ENCODE measurements at regions not wholly inside any gene's neighbourhood (a gene's known extent, or its start where the extent isn't known, plus 50 kb on each side); places are given as distances from the start of the nearest gene placed in this dataset.
"Not testable (repeated sequence)": the region's sequence is repeated elsewhere in the genome, so short reads cannot be mapped to it uniquely, and the experiment has no call there.

DNA sequence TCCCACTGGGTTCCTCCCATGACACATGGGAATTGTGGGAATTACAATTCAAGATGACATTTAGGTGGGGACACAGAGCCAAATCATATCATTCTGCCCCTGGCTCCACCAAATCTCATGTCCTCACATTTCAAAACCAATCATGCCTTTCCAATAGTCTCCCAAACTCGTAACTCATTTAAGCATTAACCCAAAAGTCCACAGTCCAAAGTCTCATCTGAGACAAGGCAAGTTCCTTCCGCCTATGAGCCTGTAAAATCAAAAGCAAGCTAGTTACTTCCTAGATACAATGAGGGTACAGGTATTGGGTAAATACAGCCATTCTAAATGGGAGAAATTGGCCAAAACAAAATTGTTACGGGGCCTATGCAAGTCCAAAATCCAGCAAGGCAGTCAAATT is 93.8 kb upstream of the SLCO6A1 start:
- H3K4me1 Mint-ChIP-seq (ENCODE audit: low read depth); H3K36me3 Mint-ChIP-seq; intact Hi-C loops (cut with micrococcal nuclease); CTCF ChIA-PET; H3K27me3 Mint-ChIP-seq; H3K9me3 Mint-ChIP-seq; POLR2A ChIA-PET; H3K4me3 Mint-ChIP-seq; H3K27ac Mint-ChIP-seq; DNase-seq: not testable (repeated sequence)

DNA sequence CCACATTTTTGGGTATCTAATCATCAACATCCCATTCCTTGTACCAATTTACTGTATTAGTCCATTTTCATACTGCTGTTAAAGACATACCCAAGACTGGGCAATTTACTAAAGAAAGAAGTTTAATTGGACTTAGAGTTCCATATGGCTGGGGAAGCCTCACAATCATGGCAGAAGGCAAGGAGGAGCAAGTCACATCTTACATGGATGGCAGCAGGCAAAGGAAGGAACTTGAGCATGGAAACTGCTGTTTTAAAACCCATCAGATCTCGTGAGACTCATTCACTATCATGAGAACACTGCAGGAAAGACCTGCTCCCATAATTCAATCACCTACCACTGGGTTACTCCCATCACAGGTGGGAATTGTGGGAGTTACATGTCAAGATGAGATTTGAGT is 95.4 kb upstream of the SLCO6A1 start:
- intact Hi-C loops (cut with micrococcal nuclease), result no loop called here
- Mint-ChIP-seq H3K36me3 (no peaks in the 10 kb centered on the region), H3K4me3 (no peak overlapping the region), H3K27ac (no peak overlapping the region), H3K4me1 (ENCODE audit: low read depth) (peaks cover 5% of the 10 kb centered on the region), H3K9me3 (peaks cover 3% of the 10 kb centered on the region), H3K27me3 (no peaks in the 10 kb centered on the region)
- DNase-seq, result no peak
- ChIA-PET CTCF (no interaction called here), POLR2A (no interaction called here)

DNA sequence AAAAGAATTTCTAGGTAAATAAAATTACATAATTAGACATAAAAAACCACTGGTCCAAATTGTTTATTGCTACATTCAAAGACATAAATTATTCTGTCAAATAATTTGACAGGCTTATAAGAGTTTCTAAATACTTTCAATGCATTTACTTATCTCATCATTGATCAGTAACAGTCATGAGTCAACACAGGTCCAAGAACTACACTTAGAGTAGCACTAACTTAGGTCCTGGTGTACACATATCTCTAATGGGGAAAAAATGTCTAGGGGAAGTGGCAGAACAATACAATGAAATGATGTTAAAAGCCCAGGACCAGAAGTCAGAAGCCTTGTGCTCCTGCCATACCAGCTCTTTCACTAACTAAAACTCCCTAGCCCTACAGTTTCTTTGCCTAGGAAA is 96.5 kb upstream of the SLCO6A1 start:
- Mint-ChIP-seq H3K36me3 (no peaks in the 10 kb centered on the region), H3K27me3 (no peaks in the 10 kb centered on the region), H3K4me3 (no peak overlapping the region), H3K9me3 (peaks cover 3% of the 10 kb centered on the region), H3K27ac (no peak overlapping the region), H3K4me1 (ENCODE audit: low read depth) (peaks cover 5% of the 10 kb centered on the region)
- ChIA-PET POLR2A (no interaction called here), CTCF (interaction anchor here (1.1 kb wide), 1 partner anchor 59 kb away, joined by 3 read pairs; no protein-coding TSS in a partner anchor)
- no peak for DNase-seq
- intact Hi-C loops (cut with micrococcal nuclease), result no loop called here

DNA sequence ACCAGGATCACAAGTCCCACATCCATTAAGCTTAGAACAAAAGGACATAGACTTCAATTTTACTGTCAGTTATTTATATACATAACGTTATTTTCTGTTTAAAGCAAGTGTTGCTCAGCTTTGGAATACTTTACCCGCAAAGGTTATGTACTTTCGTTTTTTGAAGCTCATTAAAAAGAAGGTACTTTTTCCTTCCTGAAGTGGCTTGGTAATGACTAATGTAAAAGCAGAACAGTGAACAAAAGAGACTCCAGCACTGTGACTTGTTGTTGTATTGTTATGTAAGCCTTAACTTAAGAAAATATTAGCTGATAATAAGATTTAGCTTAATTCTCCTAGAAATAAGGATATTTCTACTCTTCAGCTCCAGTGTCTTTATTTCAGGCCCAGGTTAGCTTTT is 97.3 kb upstream of the SLCO6A1 start:
- no peaks in the 10 kb centered on the region for H3K36me3 Mint-ChIP-seq
- H3K4me1 Mint-ChIP-seq (ENCODE audit: low read depth), result peaks cover 5% of the 10 kb centered on the region
- DNase-seq, result no peak
- no peaks in the 10 kb centered on the region for H3K27me3 Mint-ChIP-seq
- H3K9me3 Mint-ChIP-seq, result peaks cover 3% of the 10 kb centered on the region
- intact Hi-C loops (cut with micrococcal nuclease), result no loop called here
- H3K4me3 Mint-ChIP-seq, result no peak overlapping the region
- no peak overlapping the region for H3K27ac Mint-ChIP-seq
- CTCF ChIA-PET, result interaction anchor here (1.1 kb wide), 1 partner anchor 60 kb away, joined by 3 read pairs; no protein-coding TSS in a partner anchor
- POLR2A ChIA-PET, result no interaction called here

DNA sequence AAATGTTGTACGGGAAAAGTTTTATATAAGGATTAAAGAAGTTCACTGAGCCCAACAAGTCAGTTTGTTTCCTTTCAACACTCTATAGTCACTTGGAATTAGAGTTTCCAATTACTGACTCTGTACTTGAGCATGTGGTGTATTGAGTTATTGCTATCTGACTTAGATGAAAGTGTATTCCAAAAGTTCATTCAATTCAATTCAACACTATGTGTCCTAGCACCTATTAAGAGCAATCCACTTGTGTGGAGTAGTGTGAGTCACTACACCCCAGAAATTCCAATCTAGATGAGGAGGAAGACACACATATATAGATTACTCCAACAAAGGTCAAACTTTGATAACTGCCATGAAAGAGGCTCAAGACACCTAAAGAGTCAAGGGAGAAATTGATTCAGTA is 98.2 kb upstream of the SLCO6A1 start:
- intact Hi-C loops (cut with micrococcal nuclease), result no loop called here
- ChIA-PET POLR2A (no interaction called here), CTCF (no interaction called here)
- no peaks in the 10 kb centered on the region for H3K36me3 Mint-ChIP-seq
- H3K4me3 Mint-ChIP-seq, result no peak overlapping the region
- H3K27me3 Mint-ChIP-seq, result no peaks in the 10 kb centered on the region
- H3K27ac Mint-ChIP-seq, result no peak overlapping the region
- H3K4me1 Mint-ChIP-seq (ENCODE audit: low read depth), result peaks cover 5% of the 10 kb centered on the region
- peaks cover 3% of the 10 kb centered on the region for H3K9me3 Mint-ChIP-seq
- no peak for DNase-seq

DNA sequence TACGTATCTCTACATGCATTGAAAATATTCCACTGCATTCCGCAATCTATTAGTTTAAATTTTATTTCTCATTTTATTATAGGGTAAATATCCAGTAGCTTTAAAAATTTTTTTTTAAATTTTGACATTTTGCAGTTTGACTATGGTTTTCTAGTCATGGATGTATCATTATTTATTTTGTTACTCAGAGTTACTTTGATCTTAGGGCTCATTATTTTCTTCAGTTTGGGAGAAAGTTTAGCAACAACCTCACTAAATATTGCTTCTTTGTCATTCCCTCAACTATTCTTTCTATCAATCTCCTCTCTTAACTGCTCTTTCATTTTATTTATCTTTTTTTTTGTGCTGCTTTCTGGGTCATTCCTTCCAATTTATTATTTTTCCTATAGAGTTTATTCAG is 100.5 kb upstream of the SLCO6A1 start:
- POLR2A ChIA-PET, result no interaction called here
- Mint-ChIP-seq H3K36me3 (no peaks in the 10 kb centered on the region), H3K4me3 (no peak overlapping the region), H3K27ac (no peak overlapping the region), H3K9me3 (no peaks in the 10 kb centered on the region), H3K4me1 (ENCODE audit: low read depth) (peaks cover 5% of the 10 kb centered on the region), H3K27me3 (no peaks in the 10 kb centered on the region)
- CTCF ChIA-PET, result no interaction called here
- DNase-seq, result no peak
- intact Hi-C loops (cut with micrococcal nuclease), result no loop called here

DNA sequence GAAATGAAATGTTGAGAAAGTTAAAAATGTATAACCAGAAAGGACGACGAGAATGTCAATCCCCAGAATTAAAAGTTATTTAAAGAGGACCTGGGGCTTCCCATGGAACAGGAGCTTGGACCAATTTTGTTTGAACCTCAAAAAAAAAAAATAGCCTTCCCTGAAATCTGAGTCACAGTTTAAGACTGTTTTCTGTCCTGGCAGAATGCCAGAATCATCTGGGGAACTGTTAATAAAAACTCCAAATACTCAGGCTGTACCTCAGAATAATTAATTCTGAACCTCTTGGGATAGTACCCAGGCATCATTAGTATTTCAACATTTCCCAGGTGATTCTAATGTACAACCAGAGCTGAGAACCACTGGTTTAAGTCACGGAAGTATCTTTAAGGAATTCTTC is 102.2 kb upstream of the SLCO6A1 start:
- Mint-ChIP-seq H3K4me1 (ENCODE audit: low read depth) (peaks cover 5% of the 10 kb centered on the region), H3K27ac (no peak overlapping the region), H3K36me3 (no peaks in the 10 kb centered on the region), H3K27me3 (no peaks in the 10 kb centered on the region), H3K9me3 (no peaks in the 10 kb centered on the region), H3K4me3 (no peak overlapping the region)
- POLR2A ChIA-PET, result no interaction called here
- CTCF ChIA-PET, result no interaction called here
- intact Hi-C loops (cut with micrococcal nuclease), result no loop called here
- DNase-seq, result no peak

DNA sequence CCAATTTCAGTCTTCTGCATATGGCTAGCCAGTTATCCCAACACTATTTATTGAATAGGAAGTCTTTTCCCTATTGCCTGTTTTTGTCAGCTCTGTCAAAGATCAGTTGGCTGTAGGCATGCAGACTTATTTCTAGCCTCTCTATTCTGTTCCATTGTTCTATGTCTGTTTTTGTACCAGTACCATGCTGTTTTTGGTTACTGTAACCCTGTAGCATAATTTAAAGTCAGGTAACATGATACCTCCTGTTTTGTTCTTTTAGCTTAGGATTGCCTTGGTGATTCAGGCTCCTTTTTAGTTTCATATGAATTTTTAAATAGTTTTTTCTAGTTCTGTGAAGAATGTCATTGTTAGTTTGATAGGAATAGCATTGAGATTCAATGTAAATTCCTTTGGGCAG is 104.9 kb upstream of the SLCO6A1 start:
- no peak for DNase-seq
- CTCF ChIA-PET, result no interaction called here
- intact Hi-C loops (cut with micrococcal nuclease), result no loop called here
- no peaks in the 10 kb centered on the region for H3K4me1 Mint-ChIP-seq (ENCODE audit: low read depth)
- no peak overlapping the region for H3K4me3 Mint-ChIP-seq
- POLR2A ChIA-PET, result no interaction called here
- no peaks in the 10 kb centered on the region for H3K9me3 Mint-ChIP-seq
- H3K36me3 Mint-ChIP-seq, result no peaks in the 10 kb centered on the region
- H3K27ac Mint-ChIP-seq, result no peak overlapping the region
- no peaks in the 10 kb centered on the region for H3K27me3 Mint-ChIP-seq

DNA sequence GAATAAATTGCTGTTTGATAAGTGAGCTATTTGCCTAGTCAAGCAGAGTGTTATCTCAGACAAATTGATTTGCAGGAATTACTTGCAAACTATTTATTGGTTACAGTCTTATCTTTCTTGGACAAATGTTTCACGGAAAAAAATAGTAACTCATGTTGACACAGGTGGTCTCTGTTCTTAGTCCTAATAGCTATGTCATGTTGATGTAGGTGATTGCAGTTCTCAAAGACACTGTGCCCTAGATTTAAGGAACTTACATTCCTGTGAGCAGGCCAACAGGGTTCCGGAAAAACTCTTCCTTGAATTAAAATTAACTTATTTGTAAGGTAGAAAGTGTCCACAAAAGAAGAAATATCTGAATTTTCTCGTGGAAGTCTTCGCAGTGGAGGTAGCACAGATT is 109.6 kb upstream of the SLCO6A1 start:
- H3K9me3 Mint-ChIP-seq, result no peaks in the 10 kb centered on the region
- intact Hi-C loops (cut with micrococcal nuclease), result no loop called here
- POLR2A ChIA-PET, result no interaction called here
- DNase-seq, result no peak
- CTCF ChIA-PET, result no interaction called here
- H3K36me3 Mint-ChIP-seq, result no peaks in the 10 kb centered on the region
- no peak overlapping the region for H3K4me3 Mint-ChIP-seq
- H3K4me1 Mint-ChIP-seq (ENCODE audit: low read depth), result no peaks in the 10 kb centered on the region
- no peak overlapping the region for H3K27ac Mint-ChIP-seq
- peaks cover 4% of the 10 kb centered on the region for H3K27me3 Mint-ChIP-seq

GRCh38 chr5:102611312-102611711 is 112.5 kb upstream of the SLCO6A1 start:
- ChIA-PET POLR2A (no interaction called here), CTCF (no interaction called here)
- no peak for DNase-seq
- Mint-ChIP-seq H3K9me3 (no peaks in the 10 kb centered on the region), H3K36me3 (no peaks in the 10 kb centered on the region), H3K4me3 (no peak overlapping the region), H3K27me3 (peaks cover 7% of the 10 kb centered on the region), H3K4me1 (ENCODE audit: low read depth) (no peaks in the 10 kb centered on the region), H3K27ac (no peak overlapping the region)
- intact Hi-C loops (cut with micrococcal nuclease), result no loop called here

GRCh38 chr5:102613661-102614060 is 114.9 kb upstream of the SLCO6A1 start:
- Mint-ChIP-seq H3K36me3 (no peaks in the 10 kb centered on the region), H3K27ac (no peak overlapping the region), H3K4me3 (no peak overlapping the region), H3K27me3 (peaks cover 7% of the 10 kb centered on the region), H3K9me3 (no peaks in the 10 kb centered on the region), H3K4me1 (ENCODE audit: low read depth) (no peaks in the 10 kb centered on the region)
- POLR2A ChIA-PET, result no interaction called here
- DNase-seq, result no peak
- CTCF ChIA-PET, result interaction anchor here (0.8 to 1.6 kb wide), 2 partner anchors 8 to 526 kb away, joined by 3 read pairs; no protein-coding TSS in a partner anchor
- intact Hi-C loops (cut with micrococcal nuclease), result no loop called here

GRCh38 chr5:102617191-102618187 is 118.7 kb upstream of the SLCO6A1 start:
- DNase-seq, result no peak
- POLR2A ChIA-PET, result no interaction called here
- CTCF ChIA-PET, result no interaction called here
- Mint-ChIP-seq H3K27ac (no peak overlapping the region), H3K4me3 (no peak overlapping the region), H3K36me3 (no peaks in the 10 kb centered on the region), H3K9me3 (peaks cover 4% of the 10 kb centered on the region), H3K4me1 (ENCODE audit: low read depth) (no peaks in the 10 kb centered on the region), H3K27me3 (peaks cover 6% of the 10 kb centered on the region)
- intact Hi-C loops (cut with micrococcal nuclease), result no loop called here

- peaks cover 4% of the 10 kb centered on the region for H3K9me3 Mint-ChIP-seq
- H3K4me1 Mint-ChIP-seq (ENCODE audit: low read depth), result no peaks in the 10 kb centered on the region
- no peak overlapping the region for H3K4me3 Mint-ChIP-seq
- intact Hi-C loops (cut with micrococcal nuclease), result no loop called here
- ChIA-PET POLR2A (no interaction called here), CTCF (no interaction called here)
- H3K27me3 Mint-ChIP-seq, result peaks cover 2% of the 10 kb centered on the region
- H3K27ac Mint-ChIP-seq, result no peak overlapping the region
- H3K36me3 Mint-ChIP-seq, result no peaks in the 10 kb centered on the region
- no peak for DNase-seq
Measured at GRCh38 chr5:102622262-102622661, 123.5 kb upstream of the SLCO6A1 start.
